ENCODE measurements at regions not wholly inside any gene's neighbourhood (a gene's known extent, or its start where the extent isn't known, plus 50 kb on each side); places are given as distances from the start of the nearest gene placed in this dataset.

GRCh38 chr17:77011173-77012011 lies 129.4 kb upstream of the SEC14L1 start:
- peak; percentile 29 for DNase-seq (ENCODE audit: low read depth)
- H3K4me3 ChIP-seq (ENCODE audit: low read length) = no peak overlapping the region
- TF ChIP-seq CTCF (conservative IDR thresholded peaks at IDR 0.05; ENCODE audit: low read length) = peak; percentile 71

GRCh38 chr17:77018504-77018903 lies 122.3 kb upstream of the SEC14L1 start:
- no peak for DNase-seq (ENCODE audit: low read depth)
- TF ChIP-seq CTCF (conservative IDR thresholded peaks at IDR 0.05; ENCODE audit: low read length) = no peak
- no peak overlapping the region for H3K4me3 ChIP-seq (ENCODE audit: low read length)

- no peak for TF ChIP-seq CTCF (conservative IDR thresholded peaks at IDR 0.05; ENCODE audit: low read length)
- no peak overlapping the region for H3K4me3 ChIP-seq (ENCODE audit: low read length)
- peak; percentile 25 for DNase-seq (ENCODE audit: low read depth)
These were observed 120.8 kb upstream of the SEC14L1 start for GRCh38 chr17:77019893-77020379.

GRCh38 chr17:77020973-77021372 lies 119.8 kb upstream of the SEC14L1 start:
- DNase-seq (ENCODE audit: low read depth) = no peak
- H3K4me3 ChIP-seq (ENCODE audit: low read length) = no peak overlapping the region
- TF ChIP-seq CTCF (conservative IDR thresholded peaks at IDR 0.05; ENCODE audit: low read length) = no peak

- H3K4me3 ChIP-seq (ENCODE audit: low read length) = no peak overlapping the region
- DNase-seq (ENCODE audit: low read depth) = no peak
- no peak for TF ChIP-seq CTCF (conservative IDR thresholded peaks at IDR 0.05; ENCODE audit: low read length)
These were observed 118.0 kb upstream of the SEC14L1 start for GRCh38 chr17:77022766-77023165.

- no peak overlapping the region for H3K4me3 ChIP-seq (ENCODE audit: low read length)
- no peak for TF ChIP-seq CTCF (conservative IDR thresholded peaks at IDR 0.05; ENCODE audit: low read length)
- no peak for DNase-seq (ENCODE audit: low read depth)
These were observed 115.0 kb upstream of the SEC14L1 start for GRCh38 chr17:77025781-77026180.

- no peak for TF ChIP-seq CTCF (conservative IDR thresholded peaks at IDR 0.05; ENCODE audit: low read length)
- no peak for DNase-seq (ENCODE audit: low read depth)
- no peak overlapping the region for H3K4me3 ChIP-seq (ENCODE audit: low read length)
These were observed 113.4 kb upstream of the SEC14L1 start for GRCh38 chr17:77027271-77027889.

Data from AG10803 (cell line).